HepG2 (cell line): ENCODE measurements at regions not wholly inside any gene's neighbourhood (a gene's known extent, or its start where the extent isn't known, plus 50 kb on each side); places are given as distances from the start of the nearest gene placed in this dataset.

Experiments
- ATAC-seq: fragments of 200-7000 bp; cut with Tn5 transposase; 3 replicates; pipeline ENCODE4 v1.9.1; 2020; ENCODE audit warnings: mild to moderate bottlenecking, moderate library complexity
- BruUV-seq: library from RNA; stranded (reverse); fragments of 400-500 nt; replicated peaks from 2 replicates; lab custom pipeline; 2021; lab: Mats Ljungman, UMichigan
- CTCF ChIA-PET: fragments of 300-600 bp; formaldehyde crosslinking; extraction: SDS; loops from one replicate; lab custom pipeline; 2021; ENCODE audit warnings: low total read pairs, inconsistent platforms, low intra/inter-chr PET ratio; lab: Yijun Ruan, JAX
- POLR2A ChIA-PET: fragments of 350-600 bp; sonication (Branson Sonifier 250); formaldehyde crosslinking; loops from one replicate; lab custom pipeline; 2020; ENCODE audit warnings: antibody characterized with exemption, inconsistent platforms; lab: Yijun Ruan, JAX
- DNase-seq: peaks from one replicate; pipeline ENCODE4 v3.0.0-alpha.2; 2015; ENCODE audit warnings: low spot score
- FAIRE-seq: peaks from 3 replicates; lab custom pipeline; 2011; peaks lifted over from hg19 to GRCh38; lab: Jason Lieb, UNC
- H2AFZ ChIP-seq: one replicate; pipeline ENCODE4 v1.6.1; 2011; ENCODE audit warnings: low read length, inconsistent platforms
- H3K27ac ChIP-seq: fragments of 300-600 bp; 3 replicates; pipeline ENCODE4 v1.8.0; 2011; ENCODE audit warnings: mixed run types, mild to moderate bottlenecking, mixed read lengths, low read length, inconsistent platforms; ENCODE audit not compliant: insufficient read depth; ENCODE audit errors: extremely low read length
- H3K27me3 ChIP-seq, 2 experiments: fragments of 200-600 bp in 1 of 2; 2 replicates in 1 of 2; 3 replicates in 1 of 2; pipeline versions ENCODE4 v1.6.0 to v1.8.0; 2011; ENCODE audit warnings: low read length in 2 of 2, mild to moderate bottlenecking in 2 of 2, moderate library complexity in 2 of 2, inconsistent platforms in 1 of 2; ENCODE audit not compliant: insufficient read depth in 2 of 2, control insufficient read depth in 1 of 2
- H3K36me3 ChIP-seq, 2 experiments: fragments of 200-600 bp in 1 of 2; replicated peaks in 1 of 2; 2 replicates in 1 of 2; 3 replicates in 1 of 2; pipeline versions ENCODE4 v1.5.1 to v1.8.0; 2011; ENCODE audit warnings: low read length in 2 of 2, inconsistent platforms in 1 of 2; ENCODE audit not compliant: insufficient read depth in 2 of 2, control insufficient read depth in 1 of 2
- H3K4me1 ChIP-seq: 2 replicates; pipeline ENCODE4 v1.5.1; 2012; ENCODE audit warnings: low read length, inconsistent platforms; ENCODE audit not compliant: insufficient read depth
- H3K4me2 ChIP-seq: 2 replicates; pipeline ENCODE4 v1.6.0; 2011; ENCODE audit warnings: low read depth, low read length, inconsistent platforms
- H3K4me3 ChIP-seq, 3 experiments: fragments of 200-600 bp in 1 of 3; sonication (generic), shearing (Covaris generic) in 1 of 3; replicated peaks in 1 of 3; 2 replicates each; pipeline ENCODE4 v1.5.1; 2011 to 2016; ENCODE audit warnings: low read length in 3 of 3, inconsistent platforms in 2 of 3, low read depth in 2 of 3, mild to moderate bottlenecking in 2 of 3, control low read depth in 1 of 3, mixed read lengths in 1 of 3; ENCODE audit not compliant: insufficient read depth in 1 of 3
- H3K79me2 ChIP-seq: one replicate; pipeline ENCODE4 v1.6.1; 2011; ENCODE audit warnings: low read length, inconsistent platforms; ENCODE audit not compliant: insufficient read depth
- H3K9ac ChIP-seq: 2 replicates; pipeline ENCODE4 v1.6.0; 2011; ENCODE audit warnings: mild to moderate bottlenecking, low read depth, low read length, inconsistent platforms; ENCODE audit not compliant: insufficient read depth
- H3K9me3 ChIP-seq: 2 replicates; pipeline ENCODE4 v1.5.1; 2012; ENCODE audit warnings: mild to moderate bottlenecking, low read length
- H4K20me1 ChIP-seq: 2 replicates; pipeline ENCODE4 v1.6.0; 2011; ENCODE audit warnings: inconsistent platforms, mild to moderate bottlenecking, low read length, moderate library complexity; ENCODE audit not compliant: insufficient read depth
- HMGXB4 ChIP-seq, 2 experiments: sonication (generic) in 1 of 2; formaldehyde crosslinking in 1 of 2; IDR thresholded peaks; 2 replicates each; pipeline versions ENCODE4 v1.4.0 to v1.6.1; 2018 to 2020; ENCODE audit warnings: missing genetic modification reagents in 2 of 2, borderline replicate concordance in 1 of 2, low read depth in 1 of 2, mild to moderate bottlenecking in 1 of 2, missing biosample characterization in 1 of 2
- HOXA9 ChIP-seq: sonication (generic); formaldehyde crosslinking; IDR thresholded peaks from 2 replicates; pipeline ENCODE4 v1.8.1; 2022; ENCODE audit warnings: missing genetic modification reagents, mild to moderate bottlenecking, moderate library complexity, borderline replicate concordance
- KLF9 ChIP-seq: IDR thresholded peaks from 2 replicates; pipeline ENCODE4 v1.6.1; 2016; ENCODE audit warnings: low read depth
- MAZ ChIP-seq, 2 experiments: sonication (generic) in 1 of 2; formaldehyde crosslinking in 1 of 2; IDR thresholded peaks; 2 replicates each; pipeline versions ENCODE4 v1.5.0 to v1.6.1; 2012 to 2020; ENCODE audit warnings: low read depth in 2 of 2, mild to moderate bottlenecking in 2 of 2, borderline replicate concordance in 1 of 2, improper control_type of control experiment in 1 of 2, low read length in 1 of 2, missing genetic modification reagents in 1 of 2, moderate library complexity in 1 of 2
- NR2F1 ChIP-seq, 2 experiments: fragments of 450-650 bp in 1 of 2; formaldehyde crosslinking in 1 of 2; IDR thresholded peaks; 2 replicates each; pipeline versions ENCODE4 v1.5.0 to v1.6.1; 2016 to 2020; ENCODE audit warnings: mild to moderate bottlenecking in 1 of 2, missing compliant biosample characterization in 1 of 2, missing genetic modification reagents in 1 of 2, moderate library complexity in 1 of 2
- POLR2AphosphoS5 ChIP-seq: IDR thresholded peaks from 2 replicates; pipeline ENCODE4 v1.6.1; 2012; ENCODE audit warnings: low read depth, low read length
- RAD21 ChIP-seq: fragments of 450-650 bp; formaldehyde crosslinking; IDR thresholded peaks from 2 replicates; pipeline ENCODE4 v1.5.0; 2020; ENCODE audit warnings: mild to moderate bottlenecking
- XBP1 ChIP-seq: sonication (generic); formaldehyde crosslinking; IDR thresholded peaks from 2 replicates; pipeline ENCODE4 v1.5.0; 2020; ENCODE audit warnings: missing genetic modification reagents
- ZBTB20 ChIP-seq: sonication (generic); formaldehyde crosslinking; IDR thresholded peaks from 2 replicates; pipeline ENCODE4 v1.8.1; 2023; ENCODE audit warnings: missing genetic modification reagents, low read depth, mild to moderate bottlenecking, borderline replicate concordance
- ZBTB46 ChIP-seq: sonication (generic); formaldehyde crosslinking; IDR thresholded peaks from 2 replicates; pipeline ENCODE4 v1.4.0; 2020; ENCODE audit warnings: mild to moderate bottlenecking, missing genetic modification reagents, borderline replicate concordance
- ZNF101 ChIP-seq: sonication (generic); formaldehyde crosslinking; IDR thresholded peaks from 2 replicates; pipeline ENCODE4 v1.4.0; 2020; ENCODE audit warnings: mild to moderate bottlenecking, low read depth, missing genetic modification reagents, borderline replicate concordance
- ZNF790 ChIP-seq: sonication (generic); formaldehyde crosslinking; IDR thresholded peaks from 2 replicates; pipeline ENCODE4 v1.8.0; 2022; ENCODE audit warnings: missing genetic modification reagents, mild to moderate bottlenecking, borderline replicate concordance
- ZSCAN31 ChIP-seq: sonication (generic); formaldehyde crosslinking; IDR thresholded peaks from 2 replicates; pipeline ENCODE4 v1.5.0; 2020; ENCODE audit warnings: low read depth, mild to moderate bottlenecking, missing genetic modification reagents
- WGBS: methylation state at CpG from one replicate; pipeline ENCODE4 v1.1.6; 2017; ENCODE audit warnings: low lambda C conversion rate; 5-methylcytosine and 5-hydroxymethylcytosine counted together
- in situ Hi-C: cut with HindIII; loops from 2 replicates; pipeline ENCODE4 v1.10.0; 2017; ENCODE audit warnings: low pct_unique_long_range_greater_than_20kb; ENCODE audit not compliant: extremely low pct_ligation_motif_present
- intact Hi-C: fragments of 100-400 bp; cut with micrococcal nuclease; formaldehyde crosslinking; loops from one replicate; pipeline ENCODE4 v1.10.0; 2022; ENCODE audit not compliant: unreplicated experiment

- H4K20me1 ChIP-seq: no peaks in the 10 kb centered on the region
- BruUV-seq: no TSS peak
- POLR2A ChIA-PET: no interaction called here
- no peaks in the 10 kb centered on the region for H3K4me1 ChIP-seq
- H3K9me3 ChIP-seq: peaks cover 6% of the 10 kb centered on the region; the same call in 1 of the 2 replicates
- FAIRE-seq (no peak), DNase-seq (no peak), ATAC-seq (no peak)
- no peaks in the 10 kb centered on the region for H3K36me3 ChIP-seq
- H3K4me3 ChIP-seq: no peak overlapping the region
- no peaks in the 10 kb centered on the region for H3K27me3 ChIP-seq
- intact Hi-C loops: no loop called here
- TF ChIP-seq HOXA9 (CRISPR knock-in tag): no peak
- TF ChIP-seq KLF9 (CRISPR knock-in tag): no peak
- H3K79me2 ChIP-seq: no peaks in the 10 kb centered on the region
- H3K27ac ChIP-seq: no peak overlapping the region
- in situ Hi-C loops: no loop called here
- H2AFZ ChIP-seq: no peak overlapping the region
- H3K9ac ChIP-seq: no peak overlapping the region
- WGBS: 45% methylated on average over 9 of the region's 9 CpGs
- CTCF ChIA-PET: no interaction called here
- no peak overlapping the region for H3K4me2 ChIP-seq
These were observed 697.0 kb upstream of the ID2 start for GRCh38 chr2:7984693-7985353.

- ATAC-seq (no peak), DNase-seq (no peak), FAIRE-seq (no peak)
- WGBS: 16% methylated on average over 3 of the region's 3 CpGs
- POLR2A ChIA-PET: no interaction called here
- Histone ChIP-seq H3K9ac (no peak overlapping the region), H3K9me3 (peaks cover 6% of the 10 kb centered on the region; the same call in 1 of the 2 replicates), H4K20me1 (no peaks in the 10 kb centered on the region), H3K4me2 (no peak overlapping the region), H3K36me3 (no peaks in the 10 kb centered on the region), H2AFZ (no peak overlapping the region), H3K79me2 (no peaks in the 10 kb centered on the region), H3K27me3 (no peaks in the 10 kb centered on the region), H3K4me3 (no peak overlapping the region), H3K27ac (no peak overlapping the region), H3K4me1 (no peaks in the 10 kb centered on the region)
- in situ Hi-C loops: no loop called here
- CTCF ChIA-PET: no interaction called here
- intact Hi-C loops: no loop called here
- no TSS peak for BruUV-seq
- TF ChIP-seq ZNF790 (CRISPR knock-in tag) (no peak), ZBTB46 (CRISPR knock-in tag) (no peak), ZSCAN31 (CRISPR knock-in tag) (no peak), MAZ (IDR thresholded peaks at IDR 0.05; ENCODE audit: borderline replicate concordance, low read depth, low read length) (no peak), MAZ (CRISPR knock-in tag; IDR thresholded peaks at IDR 0.05; ENCODE audit: low read depth) (no peak), ZNF101 (CRISPR knock-in tag) (no peak), RAD21 (CRISPR knock-in tag) (no peak), ZBTB20 (CRISPR knock-in tag) (no peak), NR2F1 (CRISPR knock-in tag; IDR thresholded peaks at IDR 0.05) (no peak), HMGXB4 (CRISPR knock-in tag; IDR thresholded peaks at IDR 0.05; ENCODE audit: borderline replicate concordance in 1 of 2, low read depth in 1 of 2) (no peak), XBP1 (CRISPR knock-in tag) (no peak), POLR2AphosphoS5 (no peak)
These were observed 695.4 kb upstream of the ID2 start for GRCh38 chr2:7986431-7986830.
